NCI-H2227 treated with DMSO at 0.1 percent for 48 hours (cell line): ENCODE measurements at regions not wholly inside any gene's neighbourhood (a gene's known extent, or its start where the extent isn't known, plus 50 kb on each side); places are given as distances from the start of the nearest gene placed in this dataset.
A peak's percentile ranks its signal among the peaks of the same experiment; 100 is the strongest.

Experiments
- DNase-seq: peaks from one replicate; lab custom pipeline; 2025; lab: John Stamatoyannopoulos, UW

DNA sequence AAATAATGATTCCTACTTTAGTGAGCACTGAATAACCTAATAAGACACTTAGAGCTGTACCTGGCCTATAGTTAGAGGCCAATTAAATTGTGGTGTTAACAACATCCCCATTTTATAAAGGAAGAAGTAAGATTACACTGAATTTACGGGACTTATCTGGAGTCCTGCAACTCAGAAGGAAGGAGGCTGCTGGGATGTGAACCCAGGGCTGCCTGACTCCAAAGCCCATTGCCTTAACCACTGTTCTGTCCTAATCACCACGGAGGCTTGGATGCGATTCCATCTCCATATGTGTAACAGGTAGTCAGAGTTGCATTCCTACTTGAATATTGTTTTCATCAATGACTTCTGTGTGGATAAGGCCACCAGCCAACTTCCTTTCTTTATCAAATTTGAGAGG lies 168.9 kb downstream of the SOCS6 start:
- DNase-seq = no peak

DNA sequence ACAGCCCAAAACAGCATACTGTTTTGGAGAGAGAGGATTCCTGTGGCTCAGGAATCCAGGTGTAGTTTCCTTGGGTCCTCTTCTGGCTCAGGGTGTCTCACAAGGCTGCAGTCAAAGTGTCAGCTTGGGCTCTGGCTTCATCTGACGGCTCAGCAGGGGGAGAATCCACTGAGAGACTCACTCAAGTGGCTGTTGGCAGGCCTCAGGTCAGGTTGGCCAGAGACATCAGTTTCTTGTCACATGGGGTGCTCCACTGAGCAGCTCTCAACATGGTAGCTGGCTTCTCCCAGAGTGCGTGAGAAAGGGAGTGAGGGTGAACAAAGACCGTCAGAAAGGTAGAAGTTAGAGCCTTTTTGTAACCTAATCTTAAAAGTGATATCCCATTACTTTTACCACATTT lies 168.4 kb downstream of the SOCS6 start:
- no peak for DNase-seq

DNA sequence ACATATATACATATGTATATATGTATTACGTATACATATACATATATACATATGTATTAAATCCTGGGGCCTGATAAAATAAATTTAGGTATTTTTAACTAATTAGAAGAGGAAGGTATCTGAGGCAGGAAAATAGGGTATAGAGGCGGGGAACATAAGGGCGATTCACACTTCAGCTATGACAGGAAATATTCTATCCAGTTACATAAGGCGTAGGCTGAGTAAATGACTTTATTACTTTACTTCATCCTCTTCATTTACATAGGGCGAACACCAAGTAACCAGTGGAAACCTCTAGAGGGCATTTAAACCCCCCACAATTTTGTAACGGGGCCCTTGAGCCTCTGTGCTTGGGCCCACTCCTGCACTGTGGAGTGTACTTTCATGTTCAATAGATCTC lies 167.5 kb downstream of the SOCS6 start:
- DNase-seq = no peak

DNA sequence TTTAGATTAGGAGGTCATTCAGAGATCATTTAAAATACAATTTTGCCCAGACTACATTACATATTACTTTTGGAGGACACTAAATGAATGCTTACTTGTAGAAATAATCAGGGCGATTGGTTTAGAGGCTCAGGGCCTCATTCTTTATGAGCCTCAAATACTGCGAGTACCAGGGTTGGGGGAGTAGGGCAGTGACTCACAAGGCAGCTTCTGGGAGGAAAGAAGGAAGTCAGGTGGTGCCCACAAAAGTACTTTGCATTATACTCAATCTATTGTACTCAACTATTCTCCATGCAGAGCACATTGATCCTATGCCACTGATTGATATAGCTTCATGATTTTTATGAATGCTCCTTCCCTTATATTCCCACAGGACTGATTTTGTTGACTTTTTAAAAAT lies 166.9 kb downstream of the SOCS6 start:
- DNase-seq = no peak

DNA sequence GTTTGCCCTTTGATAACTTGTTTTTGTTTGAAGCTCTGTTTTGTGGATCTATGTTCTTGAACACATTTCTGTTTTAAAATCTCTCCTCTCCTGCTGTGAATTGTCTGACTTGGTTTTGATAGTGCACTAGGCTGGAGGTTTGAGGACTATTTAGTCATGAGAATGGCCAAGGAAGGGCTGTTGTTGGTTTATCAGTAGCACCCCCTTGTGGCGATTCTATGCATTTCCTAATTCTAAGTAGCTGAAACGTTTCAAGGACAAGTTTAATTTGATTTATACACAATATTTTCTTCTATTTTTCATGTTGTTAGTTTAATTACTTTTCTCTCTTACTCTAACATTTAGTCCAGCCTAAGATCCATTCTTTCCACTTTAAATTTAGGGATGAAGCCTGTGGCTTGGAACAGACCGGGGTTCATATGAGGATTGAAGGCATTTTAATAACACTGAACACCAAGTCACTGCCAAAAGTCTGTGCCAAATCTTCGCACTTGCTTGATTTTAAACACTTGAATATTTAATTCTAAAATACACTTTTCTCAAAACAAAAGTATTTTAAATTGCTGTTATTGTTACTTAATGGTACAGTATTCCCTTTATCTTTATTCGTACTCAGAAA lies 166.0 kb downstream of the SOCS6 start:
- DNase-seq = peak; percentile 68

DNA sequence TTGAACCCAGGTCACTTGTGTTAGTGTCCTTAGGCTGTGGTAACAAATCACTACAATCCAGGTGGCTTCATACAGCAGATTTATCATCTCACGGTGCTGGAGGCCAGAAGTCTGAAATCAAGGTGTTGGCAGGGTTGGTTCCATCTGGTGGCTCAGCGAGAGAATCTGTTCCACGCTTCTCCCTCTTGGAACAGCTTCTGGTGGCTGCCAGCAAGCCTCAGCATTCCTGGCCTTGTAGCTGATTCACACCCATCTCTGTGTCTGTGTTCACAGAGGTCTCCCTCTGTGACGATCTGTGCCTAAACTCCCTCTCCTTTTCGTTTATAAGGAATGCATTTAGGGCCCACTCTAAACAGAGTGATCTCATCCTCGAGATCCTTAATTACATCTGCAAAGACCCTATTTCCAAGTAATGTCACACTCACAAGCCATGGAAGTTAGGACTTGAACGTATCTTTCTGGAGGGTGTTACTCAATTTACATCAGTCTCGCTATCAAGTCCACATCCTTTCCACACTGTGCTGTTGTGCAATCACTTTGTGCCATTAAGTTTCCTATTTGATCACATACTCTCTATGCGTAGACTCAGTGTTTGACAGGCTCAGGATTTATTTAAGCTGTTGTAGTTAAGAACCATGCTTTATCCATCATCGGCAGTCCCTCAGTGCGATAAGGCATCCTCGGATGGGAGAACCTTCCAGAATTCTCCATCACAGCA lies 164.4 kb downstream of the SOCS6 start:
- DNase-seq = no peak

DNA sequence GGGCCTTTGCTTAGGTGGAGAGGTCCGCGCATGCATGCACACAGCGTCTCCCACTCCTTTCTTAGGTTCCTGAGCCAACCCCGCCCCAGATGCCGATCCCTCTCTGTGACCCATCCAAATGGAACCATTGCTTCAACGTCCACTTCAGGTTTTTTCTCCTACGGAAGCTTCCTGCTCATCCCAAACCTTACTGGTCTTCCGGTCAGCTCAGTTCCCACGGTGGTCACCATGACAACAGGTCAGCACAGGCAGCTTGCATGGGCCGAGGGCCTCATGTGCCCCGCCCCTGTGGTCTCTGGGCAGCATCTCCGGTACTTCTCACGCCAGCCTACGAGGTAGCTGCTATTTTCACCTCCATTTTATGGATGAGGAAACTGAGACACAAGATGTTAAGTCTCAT lies 163.7 kb downstream of the SOCS6 start:
- DNase-seq = no peak

DNA sequence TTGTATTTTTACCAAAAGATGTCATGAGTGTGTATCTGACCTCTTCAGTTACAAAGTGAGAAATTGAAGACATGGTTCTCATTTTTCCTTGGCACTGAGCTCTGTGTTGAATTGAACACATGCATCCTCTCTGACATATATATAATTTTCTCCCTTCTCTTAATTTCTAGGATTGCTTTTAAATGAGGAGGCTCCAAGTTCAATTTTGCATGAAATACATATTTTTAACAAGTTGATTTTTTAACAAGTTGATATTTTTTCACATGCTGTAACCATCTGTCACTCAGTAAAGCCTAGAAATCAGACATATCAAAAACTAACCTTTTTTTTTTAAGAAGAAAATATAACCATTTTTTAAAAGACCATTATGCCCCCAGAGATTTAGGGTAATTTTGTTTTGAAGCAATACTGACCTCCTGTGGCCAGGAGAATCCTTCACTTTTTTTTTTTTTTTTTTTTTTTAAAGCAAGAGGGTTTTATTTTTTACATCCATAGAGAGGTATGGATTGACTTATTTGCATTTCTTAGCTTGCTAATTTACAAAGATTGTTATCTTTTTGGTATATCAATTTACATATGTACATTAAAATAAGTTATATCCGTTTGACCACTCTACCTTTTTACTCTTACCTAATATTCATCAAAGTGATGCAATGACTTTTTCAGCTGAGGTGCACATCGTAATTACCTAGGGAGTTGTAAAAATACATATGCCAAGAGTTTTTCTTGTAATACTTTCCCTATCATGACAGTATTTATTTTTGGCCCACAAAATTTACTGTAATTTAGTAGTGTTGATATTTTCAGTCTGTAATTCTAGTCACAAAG lies 161.8 kb downstream of the SOCS6 start:
- DNase-seq = peak; percentile 25

DNA sequence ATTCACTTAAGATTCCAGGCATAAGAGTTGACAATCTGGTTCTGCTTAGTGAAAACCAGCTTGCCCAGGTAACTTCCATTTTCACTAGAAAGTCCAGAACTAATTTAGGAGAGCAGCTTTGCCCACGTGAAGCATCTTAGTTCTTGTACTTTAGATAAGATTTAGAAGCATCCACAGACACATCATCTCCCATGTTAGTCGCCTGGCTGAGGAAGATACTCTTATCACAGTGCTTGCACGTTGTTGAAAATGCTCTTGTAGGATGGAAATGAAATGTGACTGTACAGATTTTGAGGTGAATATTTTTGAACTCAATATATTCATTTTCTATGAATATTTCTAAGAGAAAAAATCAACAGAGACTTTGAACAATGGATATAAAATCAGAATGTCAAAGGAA lies 159.7 kb downstream of the SOCS6 start:
- no peak for DNase-seq

DNA sequence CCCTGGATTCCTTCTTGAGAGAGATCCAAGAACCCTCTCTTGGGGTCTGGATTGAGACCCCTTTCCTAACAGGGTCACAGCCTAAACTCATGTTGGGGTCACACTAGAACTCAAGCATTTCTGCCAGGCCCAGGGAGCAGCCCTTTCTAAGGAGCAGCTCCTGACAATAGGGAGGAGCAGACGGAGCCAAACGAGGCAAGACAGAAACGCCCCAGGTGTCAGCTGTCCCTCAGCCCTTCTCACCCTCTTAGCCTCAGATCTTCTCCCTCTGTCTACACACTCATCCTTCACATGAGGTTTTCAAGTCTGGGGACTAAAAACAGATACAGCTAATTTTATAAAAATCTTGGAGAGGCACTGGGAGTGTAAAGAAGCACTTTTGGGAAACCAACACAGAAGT lies 157.2 kb downstream of the SOCS6 start:
- no peak for DNase-seq

DNA sequence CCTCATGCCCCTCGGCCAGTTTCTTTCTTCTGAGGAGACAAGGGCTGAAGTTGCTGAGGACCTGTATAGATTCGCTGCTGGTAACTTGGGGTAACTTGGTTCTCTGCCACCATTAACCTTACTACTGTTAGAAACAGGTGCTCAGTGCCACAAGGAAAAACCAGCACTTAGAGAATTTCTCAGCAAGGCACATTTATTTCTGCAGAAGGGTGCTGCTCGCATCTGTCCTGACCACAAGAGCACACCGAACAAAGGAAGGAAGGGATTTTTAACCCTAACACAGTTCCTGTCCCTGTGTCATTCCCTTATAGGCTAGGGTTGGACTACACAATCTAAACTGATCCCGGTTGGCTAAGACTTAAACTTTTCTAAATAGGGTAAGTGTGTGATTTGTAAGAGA lies 154.1 kb downstream of the SOCS6 start:
- DNase-seq = no peak

DNA sequence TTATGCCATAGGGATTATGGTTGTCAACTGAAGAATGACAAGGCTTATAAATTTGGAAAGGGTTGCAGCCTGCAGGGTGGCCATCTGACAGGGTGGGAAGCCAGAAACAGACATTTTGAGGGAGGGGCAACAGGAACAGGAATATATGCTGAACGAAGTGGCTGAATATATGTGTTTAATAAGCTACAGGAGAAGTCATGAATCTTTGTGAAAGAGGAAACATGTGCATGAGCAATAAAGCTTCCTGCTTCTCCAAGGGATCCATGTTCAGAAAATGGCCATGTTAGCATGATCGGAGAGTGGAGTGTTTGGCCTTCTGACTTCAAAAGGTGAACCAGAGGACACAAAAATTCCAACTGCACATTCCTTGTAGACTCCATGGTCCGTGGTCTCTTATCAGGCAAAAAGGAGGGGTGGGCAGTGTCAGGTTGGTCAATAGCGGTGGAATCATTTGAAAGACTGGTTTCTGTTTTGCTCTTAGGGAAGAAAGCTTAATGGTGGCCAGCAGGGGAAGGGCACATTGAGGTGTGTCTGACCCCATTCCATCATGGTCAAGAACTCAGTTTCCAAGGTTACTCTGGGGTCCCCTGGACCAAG lies 144.1 kb downstream of the SOCS6 start:
- DNase-seq = no peak

DNA sequence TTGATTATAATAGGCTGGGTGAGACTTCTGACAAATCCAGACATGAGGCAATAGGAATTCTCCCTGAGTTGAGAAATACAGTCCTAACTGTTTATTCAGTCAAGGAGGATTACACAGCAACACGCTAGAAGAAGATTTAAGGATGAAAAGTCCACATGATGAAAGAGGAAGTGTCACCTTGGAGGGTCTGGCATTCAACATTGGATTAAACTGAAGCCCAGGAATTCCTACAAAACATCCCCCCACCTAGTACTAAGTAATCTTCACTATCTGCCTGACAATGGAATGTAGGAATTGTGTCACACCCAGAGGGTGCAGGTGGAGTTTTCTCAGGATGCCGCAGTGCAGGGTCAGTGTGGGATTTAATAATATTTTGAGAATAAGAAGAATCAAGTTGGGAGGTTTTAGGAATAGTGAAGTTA lies 142.4 kb downstream of the SOCS6 start:
- no peak for DNase-seq

DNA sequence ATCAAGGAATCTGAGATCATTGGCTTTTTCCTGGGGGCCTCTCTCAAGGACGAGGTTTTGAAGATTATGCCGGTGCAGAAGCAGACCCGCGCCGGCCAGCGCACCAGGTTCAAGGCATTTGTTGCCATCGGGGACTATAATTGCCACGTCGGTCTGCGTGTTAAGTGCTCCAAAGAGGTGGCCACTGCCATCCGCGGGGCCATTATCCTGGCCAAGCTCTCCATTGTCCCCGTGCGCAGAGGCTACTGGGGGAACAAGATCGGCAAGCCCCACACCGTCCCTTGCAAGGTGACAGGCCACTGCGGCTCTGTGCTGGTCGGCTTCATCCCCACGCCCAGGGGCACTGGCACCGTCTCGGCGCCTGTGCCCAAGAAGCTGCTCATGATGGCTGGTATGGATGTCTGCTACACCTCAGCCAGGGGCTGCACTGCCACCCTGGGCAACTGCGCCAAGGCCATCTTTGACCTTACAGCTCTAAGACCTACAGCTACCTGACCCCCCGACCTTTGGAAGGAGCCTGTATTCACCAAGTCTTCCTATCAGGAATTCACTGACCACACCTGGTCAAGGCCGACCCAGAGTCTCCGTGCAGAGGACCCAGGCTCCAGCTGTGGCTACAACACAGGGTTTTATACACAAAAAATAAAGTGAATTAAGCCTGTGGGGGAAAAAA lies 141.8 kb downstream of the SOCS6 start:
- no peak for DNase-seq

DNA sequence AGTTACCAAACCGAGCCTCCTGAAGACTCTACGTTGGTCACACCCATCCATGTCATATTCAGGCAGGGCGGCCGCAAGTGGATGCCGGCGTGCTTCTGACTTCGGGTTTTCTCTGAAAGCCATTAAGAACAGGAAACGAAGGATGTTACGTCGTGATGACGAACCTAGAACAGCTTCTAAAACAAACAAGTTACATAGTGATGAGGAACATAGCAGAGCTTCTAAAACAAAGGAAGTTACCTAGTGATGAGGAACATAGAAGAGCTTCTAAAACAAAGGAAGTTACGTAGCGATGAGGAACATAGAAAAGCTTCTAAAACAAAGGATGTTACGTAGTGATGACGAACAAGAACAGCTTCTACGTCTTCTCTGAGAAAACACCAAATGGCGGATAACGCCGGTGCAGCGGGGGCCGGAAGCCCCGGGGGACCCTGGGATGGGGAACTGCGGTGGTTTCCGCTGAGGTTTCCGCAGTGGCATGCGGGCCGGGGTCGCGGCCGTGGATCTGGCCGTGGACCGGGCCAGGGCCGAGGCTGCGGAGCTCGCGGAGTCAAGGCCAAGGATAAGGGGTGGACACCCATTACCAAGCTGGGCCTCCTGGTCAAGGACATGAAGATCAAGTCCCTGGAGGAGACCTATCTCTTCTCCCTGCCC lies 141.1 kb downstream of the SOCS6 start:
- DNase-seq = no peak

DNA sequence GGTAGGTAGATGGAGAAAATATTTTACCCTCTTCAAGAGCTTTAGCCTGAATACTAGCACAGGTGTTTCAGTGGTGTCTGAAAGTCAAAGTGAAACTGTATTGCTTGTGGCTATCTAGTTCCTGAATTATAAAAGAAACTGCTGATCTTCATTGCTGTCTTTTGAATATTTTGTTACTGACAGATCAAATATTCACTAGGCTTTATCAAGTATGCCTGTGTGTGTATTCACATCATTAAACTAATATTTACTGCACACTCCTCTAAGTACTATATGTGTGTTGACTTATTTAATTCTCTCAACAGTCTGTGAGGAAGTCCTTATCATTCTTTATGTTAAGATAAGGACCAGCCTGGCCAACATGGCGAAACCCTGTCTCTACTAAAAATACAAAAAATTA lies 139.6 kb downstream of the SOCS6 start:
- DNase-seq = no peak

DNA sequence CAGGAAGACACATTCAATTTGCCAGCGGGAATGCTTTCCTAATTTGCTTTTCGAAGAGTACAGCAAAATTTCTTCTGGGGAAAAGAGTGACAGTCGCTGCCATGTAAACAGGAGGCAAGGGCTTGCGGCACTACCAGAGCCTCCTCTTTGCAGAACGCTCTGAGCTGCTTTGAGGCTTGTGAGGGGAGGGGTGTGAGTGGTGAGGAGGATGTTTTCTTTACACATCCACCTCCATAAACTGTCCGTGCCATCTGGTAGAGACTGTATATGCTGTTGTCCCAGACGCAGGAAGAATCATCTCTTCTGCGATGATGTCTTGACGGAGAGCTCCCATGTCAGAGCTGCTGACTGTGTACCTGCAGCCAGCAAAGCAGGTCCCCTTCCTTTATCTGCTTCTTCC lies 138.0 kb downstream of the SOCS6 start:
- DNase-seq = no peak

DNA sequence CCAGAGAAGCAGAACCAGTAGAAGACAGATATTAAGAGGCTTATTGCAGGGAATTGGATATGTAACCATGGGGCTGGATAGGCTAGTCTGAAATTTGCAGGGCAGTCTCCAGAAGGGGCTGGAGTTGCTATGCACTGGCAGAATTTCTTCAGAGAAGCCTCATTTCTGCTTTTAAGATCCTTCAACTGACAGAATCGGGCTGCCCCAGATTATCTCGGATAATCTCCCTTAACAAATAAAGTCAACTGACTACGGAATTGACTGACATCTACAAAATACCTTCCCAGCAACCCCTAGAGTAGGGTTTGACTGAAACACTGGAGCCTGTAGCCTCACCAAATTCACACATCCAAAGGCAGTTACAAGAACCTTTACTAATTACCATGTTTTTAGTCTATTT lies 136.4 kb downstream of the SOCS6 start:
- no peak for DNase-seq

DNA sequence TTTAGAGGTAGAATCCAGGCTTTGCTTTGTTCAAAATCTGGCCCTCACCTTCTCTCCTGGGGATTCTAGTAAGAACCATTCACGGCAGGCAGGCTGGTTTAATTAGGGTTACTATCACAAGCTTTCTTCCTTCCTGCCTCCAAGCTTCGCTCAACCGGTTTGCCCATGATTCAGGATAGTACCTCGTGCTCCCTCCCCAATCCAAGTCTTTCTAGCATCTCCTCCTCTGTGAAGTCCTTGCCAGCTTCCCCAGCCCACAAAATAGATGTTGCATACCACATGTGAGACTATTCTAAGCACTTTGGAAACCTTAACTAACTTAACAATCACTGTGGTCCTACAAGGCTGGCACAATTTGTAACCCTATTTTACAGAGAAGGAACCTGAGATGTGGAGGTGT lies 135.1 kb downstream of the SOCS6 start:
- no peak for DNase-seq

DNA sequence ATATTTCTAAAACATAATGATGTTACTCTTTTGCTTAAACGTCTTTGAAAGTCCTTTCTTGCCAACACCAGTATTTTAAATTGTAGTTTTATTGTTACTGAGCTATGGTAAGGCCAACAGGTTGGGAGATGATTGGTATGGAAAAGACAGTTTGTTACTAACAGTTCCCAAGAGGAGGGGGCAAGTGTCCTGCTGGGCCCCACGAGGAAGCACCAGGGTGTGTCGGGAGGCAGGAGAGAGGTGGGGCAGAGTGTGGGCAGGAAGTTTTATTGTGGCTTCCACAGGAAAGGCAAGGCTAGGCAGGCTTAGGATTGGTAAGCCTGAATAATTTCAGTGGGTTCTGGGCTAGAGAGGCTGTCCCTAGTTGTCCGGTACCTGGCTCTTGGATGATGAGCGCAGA lies 134.3 kb downstream of the SOCS6 start:
- no peak for DNase-seq

DNA sequence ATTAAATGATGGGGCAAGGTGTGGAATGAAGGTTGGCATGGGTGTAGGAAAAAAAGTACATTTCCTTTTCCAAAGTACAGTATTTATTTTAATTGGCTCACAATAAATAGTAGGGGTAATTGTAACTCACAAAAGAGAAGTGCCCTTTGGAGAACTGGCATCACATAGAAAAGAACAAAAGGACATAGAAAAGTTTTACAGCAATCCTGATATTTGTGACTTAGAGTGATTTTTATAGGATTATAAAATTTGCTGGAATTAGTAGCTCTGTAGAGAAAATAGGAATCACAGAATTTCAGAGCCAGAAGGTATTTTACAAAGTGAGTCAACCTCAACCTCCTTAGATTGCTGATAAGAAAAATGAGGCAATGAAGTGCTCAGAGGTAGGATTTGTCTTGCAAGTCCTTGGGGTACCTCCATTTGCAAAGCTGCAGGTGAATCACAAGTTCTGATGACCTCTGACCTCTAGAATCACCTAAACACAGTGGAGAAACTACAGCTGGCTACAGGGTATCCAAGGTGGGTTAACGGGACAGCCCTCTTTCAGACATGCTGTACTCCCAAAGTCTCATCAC lies 133.6 kb downstream of the SOCS6 start:
- DNase-seq = no peak
